ENCODE measurements at regions not wholly inside any gene's neighbourhood (a gene's known extent, or its start where the extent isn't known, plus 50 kb on each side); places are given as distances from the start of the nearest gene placed in this dataset.
A peak's percentile ranks its signal among the peaks of the same experiment; 100 is the strongest.

DNA sequence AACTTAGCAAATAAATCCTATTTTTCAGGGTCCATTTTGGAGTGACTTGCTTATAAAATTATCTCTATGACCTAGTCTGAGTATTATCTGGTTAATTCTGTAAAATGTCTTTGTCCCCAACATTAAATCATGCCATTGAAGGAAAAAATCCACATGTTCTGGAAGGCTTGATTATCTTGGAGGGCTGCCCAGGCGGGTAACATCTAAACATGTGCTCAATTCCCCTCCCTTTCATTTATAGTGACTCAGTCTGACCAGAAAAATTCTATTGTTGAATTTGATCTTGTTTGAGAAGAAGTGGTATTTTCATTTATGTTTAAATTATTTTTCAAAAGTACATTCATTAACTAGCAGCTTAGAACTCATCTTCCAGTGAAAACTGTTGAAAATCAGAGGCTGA, 55.4 kb upstream of the SLC10A7 start:
- Histone ChIP-seq H3K9me3 (ENCODE audit: control insufficient read depth, insufficient read depth, low read length) (no peaks in the 10 kb centered on the region), H3K27me3 (ENCODE audit: control insufficient read depth, insufficient read depth, low read length) (no peaks in the 10 kb centered on the region), H3K27ac (ENCODE audit: low read length) (no peak overlapping the region), H3K4me1 (ENCODE audit: control insufficient read depth, insufficient read depth, low read length) (no peaks in the 10 kb centered on the region), H3K36me3 (ENCODE audit: control insufficient read depth, insufficient read depth, low read length) (no peaks in the 10 kb centered on the region), H3K4me3 (ENCODE audit: low read length) (no peak overlapping the region)
- DNase-seq (ENCODE audit: low read depth, low spot score), result no peak
- no CpG with 5 or more reads among the region's 1 CpG for WGBS (ENCODE audit: insufficient coverage, insufficient read length)

DNA sequence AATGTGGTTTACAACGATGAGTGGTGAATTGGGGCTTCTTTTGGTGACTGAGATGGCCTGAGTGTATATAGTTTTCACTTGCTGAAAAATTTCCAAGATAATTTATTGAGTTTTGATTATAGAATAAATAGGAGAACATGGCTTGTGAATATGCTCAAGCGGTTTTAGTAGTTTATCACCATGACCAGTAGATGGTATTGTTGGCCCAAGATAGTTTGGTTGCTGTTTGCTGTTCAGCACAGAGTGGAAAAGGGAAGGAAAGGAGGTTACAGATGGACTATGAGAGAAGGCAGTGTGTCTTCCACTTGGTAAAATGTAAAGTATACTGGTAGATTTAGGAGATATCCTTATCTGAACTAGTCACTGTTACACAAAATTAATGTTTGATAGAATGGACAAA, 55.8 kb upstream of the POU4F2 start:
- Histone ChIP-seq H3K27me3 (ENCODE audit: control insufficient read depth, insufficient read depth, low read length) (no peaks in the 10 kb centered on the region), H3K4me1 (ENCODE audit: control insufficient read depth, insufficient read depth, low read length) (no peaks in the 10 kb centered on the region), H3K36me3 (ENCODE audit: control insufficient read depth, insufficient read depth, low read length) (no peaks in the 10 kb centered on the region), H3K27ac (ENCODE audit: low read length) (no peak overlapping the region), H3K4me3 (ENCODE audit: low read length) (no peak overlapping the region), H3K9me3 (ENCODE audit: control insufficient read depth, insufficient read depth, low read length) (no peaks in the 10 kb centered on the region)
- no CpG with 5 or more reads among the region's 2 CpGs for WGBS (ENCODE audit: insufficient coverage, insufficient read length)
- DNase-seq (ENCODE audit: low read depth, low spot score), result peak; percentile 13

DNA sequence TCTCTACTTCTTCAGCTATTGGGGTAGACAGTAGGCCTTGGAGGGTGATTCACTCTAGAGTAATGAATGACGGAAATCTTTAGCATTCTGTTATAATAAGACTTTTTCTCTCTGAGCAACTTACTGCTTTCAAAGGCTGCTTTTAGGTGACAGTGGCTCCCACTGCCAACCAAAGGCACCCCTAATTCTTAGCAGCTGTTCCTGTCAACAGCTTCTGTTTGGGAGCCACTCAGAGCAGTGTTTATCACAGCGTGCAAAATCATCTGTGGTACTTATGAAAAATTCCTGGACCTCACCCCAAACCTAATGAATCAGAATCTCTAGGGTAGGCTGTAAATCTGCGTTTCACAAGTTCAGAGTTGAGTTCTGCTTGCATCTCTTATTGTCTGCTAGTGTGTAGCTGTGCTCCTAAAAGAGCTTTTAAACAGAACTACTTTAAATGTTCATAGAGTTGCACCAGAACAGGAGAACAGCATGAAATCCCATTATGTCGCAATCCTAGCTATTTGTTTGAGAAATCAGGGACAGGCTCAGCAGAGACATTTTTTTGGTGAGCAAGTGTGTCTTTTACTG, 52.8 kb upstream of the POU4F2 start:
- no peak for DNase-seq (ENCODE audit: low read depth, low spot score)
- Histone ChIP-seq H3K27me3 (ENCODE audit: control insufficient read depth, insufficient read depth, low read length) (no peaks in the 10 kb centered on the region), H3K36me3 (ENCODE audit: control insufficient read depth, insufficient read depth, low read length) (no peaks in the 10 kb centered on the region), H3K9me3 (ENCODE audit: control insufficient read depth, insufficient read depth, low read length) (no peaks in the 10 kb centered on the region), H3K27ac (ENCODE audit: low read length) (no peak overlapping the region), H3K4me1 (ENCODE audit: control insufficient read depth, insufficient read depth, low read length) (no peaks in the 10 kb centered on the region), H3K4me3 (ENCODE audit: low read length) (no peak overlapping the region)
- no CpG with 5 or more reads among the region's 4 CpGs for WGBS (ENCODE audit: insufficient coverage, insufficient read length)

All from iPS DF 6.9 (cell line).